ENCODE measurements at regions not wholly inside any gene's neighbourhood (a gene's known extent, or its start where the extent isn't known, plus 50 kb on each side); places are given as distances from the start of the nearest gene placed in this dataset.

DNA sequence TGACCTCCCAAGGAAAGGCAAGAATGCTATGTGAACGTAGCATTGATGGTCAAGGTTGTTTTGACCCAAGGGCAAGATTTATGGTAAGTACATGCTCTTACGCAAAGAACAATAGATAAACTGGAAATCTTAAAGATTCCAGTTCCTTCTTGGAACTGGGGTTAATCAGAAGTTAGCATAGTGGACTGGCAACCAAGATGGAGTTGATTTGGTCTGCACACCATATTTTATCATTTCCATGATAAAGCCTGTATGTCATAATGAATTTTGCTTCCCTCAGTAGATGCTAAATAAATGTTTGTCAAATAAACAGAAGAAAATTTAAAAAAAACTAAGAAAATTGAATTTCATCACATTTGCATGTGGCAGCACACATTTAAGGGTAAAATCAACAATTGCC, 242.4 kb upstream of the MEF2C start:
- H4K20me1 ChIP-seq (ENCODE audit: insufficient read depth, low read length) = no peaks in the 10 kb centered on the region
- BruUV-seq (replicated peaks) = no TSS peak
- no peak for TF ChIP-seq CEBPB (IDR thresholded peaks at IDR 0.05; ENCODE audit: low read depth, low read length)
- TF ChIP-seq, protein P1, sequence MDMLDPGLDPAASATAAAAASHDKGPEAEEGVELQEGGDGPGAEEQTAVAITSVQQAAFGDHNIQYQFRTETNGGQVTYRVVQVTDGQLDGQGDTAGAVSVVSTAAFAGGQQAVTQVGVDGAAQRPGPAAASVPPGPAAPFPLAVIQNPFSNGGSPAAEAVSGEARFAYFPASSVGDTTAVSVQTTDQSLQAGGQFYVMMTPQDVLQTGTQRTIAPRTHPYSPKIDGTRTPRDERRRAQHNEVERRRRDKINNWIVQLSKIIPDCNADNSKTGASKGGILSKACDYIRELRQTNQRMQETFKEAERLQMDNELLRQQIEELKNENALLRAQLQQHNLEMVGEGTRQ (IDR thresholded peaks at IDR 0.05; ENCODE audit: low read depth, low read length) = no peak
- TF ChIP-seq BHLHE40 (IDR thresholded peaks at IDR 0.05; ENCODE audit: low read depth, low read length) = no peak
- TF ChIP-seq FOS (IDR thresholded peaks at IDR 0.05; ENCODE audit: low read depth, low read length) = no peak
- TF ChIP-seq, protein P2, sequence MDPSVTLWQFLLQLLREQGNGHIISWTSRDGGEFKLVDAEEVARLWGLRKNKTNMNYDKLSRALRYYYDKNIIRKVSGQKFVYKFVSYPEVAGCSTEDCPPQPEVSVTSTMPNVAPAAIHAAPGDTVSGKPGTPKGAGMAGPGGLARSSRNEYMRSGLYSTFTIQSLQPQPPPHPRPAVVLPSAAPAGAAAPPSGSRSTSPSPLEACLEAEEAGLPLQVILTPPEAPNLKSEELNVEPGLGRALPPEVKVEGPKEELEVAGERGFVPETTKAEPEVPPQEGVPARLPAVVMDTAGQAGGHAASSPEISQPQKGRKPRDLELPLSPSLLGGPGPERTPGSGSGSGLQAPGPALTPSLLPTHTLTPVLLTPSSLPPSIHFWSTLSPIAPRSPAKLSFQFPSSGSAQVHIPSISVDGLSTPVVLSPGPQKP (IDR thresholded peaks at IDR 0.05; ENCODE audit: borderline replicate concordance, low read depth, low read length) = no peak
- no peak for TF ChIP-seq RCOR1 (IDR thresholded peaks at IDR 0.05; ENCODE audit: insufficient replicate concordance, low read length)
- TF ChIP-seq MAFK (IDR thresholded peaks at IDR 0.05; ENCODE audit: low read depth, low read length) = no peak
- no peak overlapping the region for H3K56ac ChIP-seq (ENCODE audit: extremely low read depth, insufficient read depth, low read length)
- no peak for ATAC-seq (ENCODE audit: low read depth)
- H3K9me3 ChIP-seq (ENCODE audit: control insufficient read depth, insufficient read depth, low read length) = no peaks in the 10 kb centered on the region
- no peak overlapping the region for H3K27ac ChIP-seq (ENCODE audit: insufficient read depth, low read length)
- no peak overlapping the region for H2AK9ac ChIP-seq (replicated peaks; ENCODE audit: low read depth, low read length, poor library complexity)
- no peak overlapping the region for H3K4me3 ChIP-seq (ENCODE audit: insufficient read depth, low read depth, low read length)
- CTCF ChIA-PET = no interaction called here
- no peak overlapping the region for H3K23ac ChIP-seq (ENCODE audit: low read depth, low read length)
- no peaks in the 10 kb centered on the region for H3K79me1 ChIP-seq (ENCODE audit: low read depth in 1 of 2, low read length in 2 of 2)
- no peak for DNase-seq
- POLR2A ChIA-PET (ENCODE audit: unreplicated experiment) = no interaction called here
- dilution Hi-C loops (cut with HindIII; ENCODE audit: low sequenced_read_pairs, unreplicated experiment) = no loop called here
- H4K8ac ChIP-seq (ENCODE audit: low read depth in 2 of 2, low read length in 2 of 2) = no peak overlapping the region
- H3K9me1 ChIP-seq (ENCODE audit: insufficient read depth, low read length) = no peaks in the 10 kb centered on the region
- no peaks in the 10 kb centered on the region for H3K4me1 ChIP-seq (ENCODE audit: control insufficient read depth, insufficient read depth, low read length)
- H3K4ac ChIP-seq (ENCODE audit: low read depth, low read length) = no peak overlapping the region
- no peak overlapping the region for H2BK5ac ChIP-seq (ENCODE audit: low read depth, low read length, poor library complexity, severe bottlenecking)
- no peak overlapping the region for H4K5ac ChIP-seq (ENCODE audit: low read depth, low read length)
- H3K4me2 ChIP-seq (ENCODE audit: low read depth, low read length) = no peak overlapping the region
- H3K18ac ChIP-seq (ENCODE audit: low read depth, low read length) = no peak overlapping the region
- intact Hi-C loops (cut with micrococcal nuclease) = no loop called here
- no CpG with 5 or more reads among the region's 2 CpGs for WGBS, 2 experiments (ENCODE audit: extremely low coverage in 2 of 2, insufficient read length in 1 of 2)
- in situ Hi-C loops (cut with MboI; ENCODE audit: low sequenced_read_pairs) = no loop called here
- H3K14ac ChIP-seq (replicated peaks; ENCODE audit: low read depth, low read length) = no peak overlapping the region
- no peak overlapping the region for H2BK120ac ChIP-seq (ENCODE audit: low read depth, low read length)
- no peaks in the 10 kb centered on the region; the same call in 1 of the 2 replicates for H3K27me3 ChIP-seq (ENCODE audit: control insufficient read depth, insufficient read depth, low read length)
- no peaks in the 10 kb centered on the region for H3K36me3 ChIP-seq (ENCODE audit: control insufficient read depth, insufficient read depth, low read length)
- no peak overlapping the region for H2BK20ac ChIP-seq (ENCODE audit: low read depth, low read length)
- H2BK15ac ChIP-seq (ENCODE audit: low read depth, low read length) = no peak overlapping the region
- no peak overlapping the region for H2AFZ ChIP-seq (replicated peaks; ENCODE audit: low read length, poor library complexity)
- H4K91ac ChIP-seq (ENCODE audit: insufficient read depth, low read depth, low read length) = no peak overlapping the region
- no peak overlapping the region for H3K9ac ChIP-seq (ENCODE audit: low read depth, low read length)
- no peak overlapping the region for H2AK5ac ChIP-seq (ENCODE audit: low read depth, low read length)
